HCT116 (cell line): ENCODE measurements at regions not wholly inside any gene's neighbourhood (a gene's known extent, or its start where the extent isn't known, plus 50 kb on each side); places are given as distances from the start of the nearest gene placed in this dataset.

Source experiments
- ATAC-seq: fragments of 200-7000 bp; cut with Tn5 transposase; 2 replicates; pipeline ENCODE4 v1.9.1; 2020; ENCODE audit warnings: mild to moderate bottlenecking, moderate library complexity
- BruUV-seq: library from RNA; stranded (reverse); fragments of 400-500 nt; replicated peaks from 2 replicates; lab custom pipeline; 2021; lab: Mats Ljungman, UMichigan
- CTCF ChIA-PET: fragments of 300-600 bp; sonication (Branson Sonifier 250); formaldehyde crosslinking; loops from one replicate; lab custom pipeline; 2021; ENCODE audit warnings: antibody characterized with exemption; lab: Charles Lee
- POLR2A ChIA-PET: fragments of 300-600, 350-600 bp; sonication (Branson Sonifier 250); formaldehyde crosslinking; loops from one replicate; lab custom pipeline; 2021; ENCODE audit warnings: antibody characterized with exemption; lab: Charles Lee
- RAD21 ChIA-PET, 2 experiments: fragments of 300-600 bp; sonication (Branson Sonifier 250); formaldehyde crosslinking; loops; one replicate each; lab custom pipeline; 2023; ENCODE audit warnings: low total read pairs in 2 of 2; ENCODE audit not compliant: uncharacterized antibody in 2 of 2, unreplicated experiment in 2 of 2, low non-redundant PET in 1 of 2; lab: Charles Lee
- DNase-seq: peaks from one replicate; pipeline ENCODE4 v3.0.0-alpha.2; 2010; ENCODE audit warnings: low read depth, low spot score
- H2AFZ ChIP-seq: fragments of 200-600 bp; shearing (Covaris generic), sonication (generic); 2 replicates; pipeline ENCODE4 v1.6.1; 2017; ENCODE audit warnings: low read depth, mixed run types, mixed read lengths, antibody characterized with exemption, low read length; ENCODE audit not compliant: poor library complexity, severe bottlenecking
- H3K27ac ChIP-seq: 2 replicates; pipeline ENCODE4 v1.5.1; 2012; ENCODE audit warnings: low read depth, low read length
- H3K27me3 ChIP-seq: fragments of 200-600 bp; sonication (generic); 2 replicates; pipeline ENCODE4 v1.6.1; 2016; ENCODE audit warnings: mixed run types, low read length, mixed read lengths; ENCODE audit not compliant: insufficient read depth
- H3K36me3 ChIP-seq, 2 experiments: fragments of 200-500 bp in 1 of 2; fragments of 200-600 bp in 1 of 2; sonication (Bioruptor generic) in 1 of 2; sonication (generic) in 1 of 2; 2 replicates each; pipeline versions ENCODE4 v1.5.1 to v1.6.1; 2014 to 2016; ENCODE audit warnings: low read length in 2 of 2, inconsistent platforms in 1 of 2, mixed read lengths in 1 of 2, mixed run types in 1 of 2; ENCODE audit not compliant: insufficient read depth in 2 of 2, control insufficient read depth in 1 of 2
- H3K4me1 ChIP-seq, 2 experiments: fragments of 200-600 bp in 1 of 2; sonication (generic) in 1 of 2; 2 replicates each; pipeline versions ENCODE4 v1.5.1 to v1.6.1; 2012 to 2017; ENCODE audit warnings: low read length in 2 of 2, inconsistent platforms in 1 of 2, mild to moderate bottlenecking in 1 of 2, mixed read lengths in 1 of 2, mixed run types in 1 of 2, moderate library complexity in 1 of 2; ENCODE audit not compliant: insufficient read depth in 2 of 2, control insufficient read depth in 1 of 2
- H3K4me2 ChIP-seq: fragments of 200-600 bp; sonication (generic); 2 replicates; pipeline ENCODE4 v1.6.1; 2017; ENCODE audit warnings: mixed run types, low read length, mixed read lengths
- H3K4me3 ChIP-seq, 2 experiments: fragments of 200-600 bp in 1 of 2; sonication (generic) in 1 of 2; replicated peaks in 1 of 2; 2 replicates each; pipeline ENCODE4 v1.5.1; 2011 to 2016; ENCODE audit warnings: low read length in 2 of 2, control low read depth in 1 of 2, low read depth in 1 of 2, mild to moderate bottlenecking in 1 of 2, mixed read lengths in 1 of 2, mixed run types in 1 of 2
- H3K79me2 ChIP-seq: fragments of 200-600 bp; sonication (generic); 2 replicates; pipeline ENCODE4 v1.6.1; 2017; ENCODE audit warnings: mild to moderate bottlenecking, mixed run types, low read length, moderate library complexity, mixed read lengths; ENCODE audit not compliant: insufficient read depth
- H3K9ac ChIP-seq: fragments of 200-600 bp; sonication (generic); 2 replicates; pipeline ENCODE4 v1.6.1; 2016; ENCODE audit warnings: low read length, mixed read lengths
- H3K9me2 ChIP-seq: fragments of 200-600 bp; sonication (generic), shearing (Covaris generic); 2 replicates; pipeline ENCODE4 v1.6.1; 2017; ENCODE audit warnings: mixed run types, mild to moderate bottlenecking, moderate library complexity; ENCODE audit not compliant: insufficient read depth
- H3K9me3 ChIP-seq, 2 experiments: fragments of 200-500 bp in 1 of 2; fragments of 200-600 bp in 1 of 2; sonication (Bioruptor generic) in 1 of 2; sonication (generic) in 1 of 2; 2 replicates each; pipeline ENCODE4 v1.6.1; 2014 to 2017; ENCODE audit warnings: low read length in 2 of 2, mixed read lengths in 2 of 2, inconsistent platforms in 1 of 2, low read depth in 1 of 2, mild to moderate bottlenecking in 1 of 2, mixed run types in 1 of 2, moderate library complexity in 1 of 2; ENCODE audit not compliant: control insufficient read depth in 1 of 2, insufficient read depth in 1 of 2
- H4K20me1 ChIP-seq: fragments of 200-600 bp; sonication (generic), shearing (Covaris generic); 2 replicates; pipeline ENCODE4 v1.6.1; 2017; ENCODE audit warnings: mixed run types, mild to moderate bottlenecking, moderate library complexity; ENCODE audit not compliant: insufficient read depth
- ATF3 ChIP-seq: IDR thresholded peaks from 2 replicates; pipeline ENCODE4 v1.6.1; 2012
- CBX3 ChIP-seq: IDR thresholded peaks from 2 replicates; pipeline ENCODE4 v1.6.1; 2012; ENCODE audit warnings: low read depth
- CTCF ChIP-seq, 3 experiments: fragments of 200-600 bp in 1 of 3; sonication (generic) in 1 of 3; IDR thresholded peaks in 2 of 3; conservative IDR thresholded peaks in 1 of 3; 2 replicates each; pipeline ENCODE4 v1.5.1; 2012 to 2017; ENCODE audit warnings: low read depth in 2 of 3, low read length in 2 of 3, antibody characterized with exemption in 1 of 3, borderline replicate concordance in 1 of 3, control low read depth in 1 of 3, mild to moderate bottlenecking in 1 of 3, mixed read lengths in 1 of 3, mixed run types in 1 of 3, moderate library complexity in 1 of 3; ENCODE audit not compliant: insufficient read depth in 1 of 3
- EGR1 ChIP-seq: IDR thresholded peaks from 2 replicates; pipeline ENCODE4 v1.6.1; 2012; ENCODE audit warnings: low read depth
- ELF1 ChIP-seq: IDR thresholded peaks from 2 replicates; pipeline ENCODE4 v1.6.1; 2012; ENCODE audit warnings: low read depth, borderline replicate concordance
- EZH2 ChIP-seq: fragments of 200-600 bp; sonication (generic); IDR thresholded peaks from 2 replicates; pipeline ENCODE4 v1.6.1; 2017; ENCODE audit warnings: antibody characterized with exemption, mixed run types
- EZH2phosphoT487 ChIP-seq: fragments of 200-600 bp; IDR thresholded peaks from 2 replicates; pipeline ENCODE4 v1.6.1; 2018; ENCODE audit warnings: antibody characterized with exemption, borderline replicate concordance
- FOSL1 ChIP-seq: IDR thresholded peaks from 2 replicates; pipeline ENCODE4 v1.6.1; 2012; ENCODE audit warnings: low read depth
- JUND ChIP-seq: IDR thresholded peaks from 2 replicates; pipeline ENCODE4 v1.6.1; 2012
- POLR2A ChIP-seq: IDR thresholded peaks from 2 replicates; pipeline ENCODE4 v1.7.0; 2011; ENCODE audit warnings: borderline replicate concordance; ENCODE audit not compliant: insufficient read depth, insufficient read length; ENCODE audit errors: extremely low read depth
- POLR2AphosphoS5 ChIP-seq: IDR thresholded peaks from 2 replicates; pipeline ENCODE4 v1.6.1; 2011; ENCODE audit warnings: mild to moderate bottlenecking, low read depth, low read length, moderate library complexity
- REST ChIP-seq: IDR thresholded peaks from 2 replicates; pipeline ENCODE4 v1.6.1; 2012; ENCODE audit warnings: low read depth
- SRF ChIP-seq: IDR thresholded peaks from 2 replicates; pipeline ENCODE4 v1.6.1; 2012; ENCODE audit warnings: low read depth
- TCF7L2 ChIP-seq: IDR thresholded peaks from 2 replicates; pipeline ENCODE4 v1.7.0; 2011; ENCODE audit warnings: borderline replicate concordance, inconsistent platforms; ENCODE audit not compliant: insufficient read depth, insufficient read length; ENCODE audit errors: extremely low read depth
- YY1 ChIP-seq: IDR thresholded peaks from 2 replicates; pipeline ENCODE4 v1.6.1; 2011; ENCODE audit warnings: low read length, low read depth, moderate library complexity, mild to moderate bottlenecking; ENCODE audit not compliant: insufficient replicate concordance; ENCODE audit errors: extremely low read depth
- ZFX ChIP-seq: fragments of 450-650 bp; IDR thresholded peaks from 2 replicates; pipeline ENCODE4 v1.6.1; 2017
- ZNF274 ChIP-seq: fragments of 200-500 bp; sonication (Bioruptor generic); IDR thresholded peaks from 2 replicates; pipeline ENCODE4 v1.6.1; 2014; ENCODE audit warnings: mild to moderate bottlenecking, low read depth, low read length, inconsistent platforms
- intact Hi-C: fragments of 100-400 bp; cut with micrococcal nuclease; formaldehyde crosslinking; loops from 2 replicates; pipeline ENCODE4 v1.10.0; 2022

- Histone ChIP-seq H3K27me3 (no peaks in the 10 kb centered on the region), H3K9me2 (no peaks in the 10 kb centered on the region), H3K27ac (no peak overlapping the region), H3K9me3 (no peaks in the 10 kb centered on the region), H4K20me1 (no peaks in the 10 kb centered on the region), H3K4me3 (no peak overlapping the region), H3K4me1 (peaks cover 11 to 17% of the 10 kb centered on the region in 2 experiments), H3K9ac (no peak overlapping the region), H2AFZ (no peak overlapping the region), H3K36me3 (no peaks in the 10 kb centered on the region), H3K4me2 (no peak overlapping the region), H3K79me2 (no peaks in the 10 kb centered on the region)
- ChIA-PET RAD21 (no interaction called here), POLR2A (no interaction called here), CTCF (no interaction called here)
- no peak for TF ChIP-seq CBX3
- TF ChIP-seq REST = no peak
- no peak for TF ChIP-seq JUND
- no peak for TF ChIP-seq ZFX
- no peak for TF ChIP-seq YY1
- no peak for TF ChIP-seq ATF3
- no peak for TF ChIP-seq SRF
- no peak for TF ChIP-seq TCF7L2
- no peak for TF ChIP-seq EZH2
- TF ChIP-seq CTCF (IDR thresholded peaks at IDR 0.05 in 2 of 3, conservative IDR thresholded peaks at IDR 0.05 in 1 of 3; ENCODE audit: borderline replicate concordance in 1 of 3, insufficient read depth in 1 of 3, low read depth in 2 of 3, low read length in 2 of 3) = no peak
- no peak for TF ChIP-seq EGR1
- TF ChIP-seq POLR2A = no peak
- TF ChIP-seq ZNF274 = no peak
- TF ChIP-seq EZH2phosphoT487 = no peak
- no peak for TF ChIP-seq POLR2AphosphoS5
- TF ChIP-seq ELF1 = no peak
- TF ChIP-seq FOSL1 = no peak
- DNase-seq (no peak), ATAC-seq (no peak)
- intact Hi-C loops = no loop called here
- no TSS peak for BruUV-seq
These were observed 98.6 kb upstream of the PHYHIPL start for GRCh38 chr10:59077855-59078254.
